HFFc6 (cell line): ENCODE measurements at regions not wholly inside any gene's neighbourhood (a gene's known extent, or its start where the extent isn't known, plus 50 kb on each side); places are given as distances from the start of the nearest gene placed in this dataset.
A peak's percentile ranks its signal among the peaks of the same experiment; 100 is the strongest.

Experiments
- DNase-seq: peaks from one replicate; pipeline ENCODE4 v3.0.0-alpha.2; 2018
- H3K27ac Mint-ChIP-seq: 2 replicates; pipeline ENCODE4 v1.8.0; 2020; ENCODE audit warnings: mild to moderate bottlenecking, mixed read lengths
- H3K27me3 Mint-ChIP-seq: 2 replicates; pipeline ENCODE4 v1.8.0; 2021; ENCODE audit warnings: mild to moderate bottlenecking, moderate library complexity, mixed read lengths; ENCODE audit not compliant: insufficient read depth
- H3K36me3 Mint-ChIP-seq: 2 replicates; pipeline ENCODE4 v1.8.0; 2021; ENCODE audit warnings: low read depth, mixed read lengths
- H3K4me1 Mint-ChIP-seq: 2 replicates; pipeline ENCODE4 v1.8.0; 2020; ENCODE audit warnings: low read depth, mixed read lengths
- H3K4me3 Mint-ChIP-seq: 2 replicates; pipeline ENCODE4 v1.8.0; 2020; ENCODE audit warnings: mild to moderate bottlenecking, moderate library complexity, mixed read lengths
- H3K9me3 Mint-ChIP-seq: 2 replicates; pipeline ENCODE4 v1.8.0; 2020; ENCODE audit warnings: mild to moderate bottlenecking, mixed read lengths
- CTCF ChIP-seq: fragments of 200-600 bp; sonication (generic); IDR thresholded peaks from 2 replicates; pipeline ENCODE4 v1.5.0; 2021; ENCODE audit warnings: antibody characterized with exemption, mild to moderate bottlenecking

GRCh38 chr11:19605520-19606371, 106.9 kb upstream of the NAV2 start:
- H3K27me3 Mint-ChIP-seq, result peaks cover 10% of the 10 kb centered on the region
- no peak for DNase-seq

GRCh38 chr11:19604679-19605375, 107.8 kb upstream of the NAV2 start:
- Mint-ChIP-seq H3K4me1 (peaks cover 27% of the 10 kb centered on the region), H3K27me3 (peaks cover 7% of the 10 kb centered on the region), H3K27ac (no peak overlapping the region), H3K9me3 (peaks cover 4% of the 10 kb centered on the region; the same call in 1 of the 2 replicates), H3K4me3 (no peak overlapping the region), H3K36me3 (peaks cover 10% of the 10 kb centered on the region)
- TF ChIP-seq CTCF, result no peak
- DNase-seq, result no peak

More at GRCh38 chr11:19605520-19606371, 106.9 kb upstream of the NAV2 start:
- Mint-ChIP-seq H3K27ac (no peak overlapping the region), H3K36me3 (peaks cover 10% of the 10 kb centered on the region), H3K4me1 (peaks cover 23% of the 10 kb centered on the region), H3K9me3 (peaks cover 9% of the 10 kb centered on the region), H3K4me3 (no peak overlapping the region)
- TF ChIP-seq CTCF, result no peak

- Mint-ChIP-seq H3K9me3 (peaks cover 4% of the 10 kb centered on the region; the same call in 1 of the 2 replicates), H3K4me1 (peaks cover 37% of the 10 kb centered on the region), H3K4me3 (no peak overlapping the region), H3K27me3 (peaks cover 7% of the 10 kb centered on the region), H3K36me3 (peaks cover 10% of the 10 kb centered on the region), H3K27ac (no peak overlapping the region)
- no peak for DNase-seq
- no peak for TF ChIP-seq CTCF
Measured at GRCh38 chr11:19603771-19604170, 108.9 kb upstream of the NAV2 start.

GRCh38 chr11:19602891-19603290, 109.7 kb upstream of the NAV2 start:
- no peak for DNase-seq
- Mint-ChIP-seq H3K4me3 (no peak overlapping the region), H3K27ac (no peak overlapping the region), H3K36me3 (peaks cover 10% of the 10 kb centered on the region), H3K4me1 (peaks cover 41% of the 10 kb centered on the region), H3K27me3 (peaks cover 7% of the 10 kb centered on the region), H3K9me3 (peaks cover 4% of the 10 kb centered on the region; the same call in 1 of the 2 replicates)
- TF ChIP-seq CTCF, result no peak

GRCh38 chr11:19602406-19602805, 110.2 kb upstream of the NAV2 start:
- TF ChIP-seq CTCF, result no peak

More at GRCh38 chr11:19602406-19602805, 110.2 kb upstream of the NAV2 start:
- DNase-seq, result peak; percentile 4
- Mint-ChIP-seq H3K36me3 (peaks cover 10% of the 10 kb centered on the region), H3K4me1 (peaks cover 41% of the 10 kb centered on the region), H3K27ac (no peak overlapping the region), H3K9me3 (peaks cover 4% of the 10 kb centered on the region; the same call in 1 of the 2 replicates), H3K27me3 (peaks cover 7% of the 10 kb centered on the region), H3K4me3 (no peak overlapping the region)
